GM18870 (cell line): ENCODE measurements at regions not wholly inside any gene's neighbourhood (a gene's known extent, or its start where the extent isn't known, plus 50 kb on each side); places are given as distances from the start of the nearest gene placed in this dataset.
"Not testable (repeated sequence)": the region's sequence is repeated elsewhere in the genome, so short reads cannot be mapped to it uniquely, and the experiment has no call there.

Source experiments
- ATAC-seq: cut with Tn5 transposase; IDR thresholded peaks from one replicate; pipeline ENCODE4 v1.9.1; 2021; ENCODE audit warnings: moderate library complexity; ENCODE audit not compliant: unreplicated experiment

DNA sequence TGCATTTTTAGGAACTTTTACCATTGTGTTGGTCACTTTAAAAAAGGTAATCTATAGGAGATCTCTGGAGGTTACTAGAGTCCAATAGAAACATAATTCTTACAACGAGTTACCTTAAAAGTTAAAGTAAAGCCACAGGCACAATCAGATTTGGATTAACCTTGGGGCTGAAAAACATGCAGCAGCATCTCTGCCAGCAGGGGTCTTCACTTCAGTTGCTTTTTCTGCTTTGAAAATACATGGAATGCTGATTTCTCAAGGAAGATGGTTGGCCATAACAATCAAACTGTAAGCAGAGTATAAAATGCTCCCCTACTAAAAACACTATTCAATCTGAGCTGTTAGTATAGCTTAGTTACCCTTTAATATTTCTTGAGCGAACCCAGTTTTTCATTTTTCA is 1072.3 kb upstream of the PCDH10 start:
- ATAC-seq, result no peak

DNA sequence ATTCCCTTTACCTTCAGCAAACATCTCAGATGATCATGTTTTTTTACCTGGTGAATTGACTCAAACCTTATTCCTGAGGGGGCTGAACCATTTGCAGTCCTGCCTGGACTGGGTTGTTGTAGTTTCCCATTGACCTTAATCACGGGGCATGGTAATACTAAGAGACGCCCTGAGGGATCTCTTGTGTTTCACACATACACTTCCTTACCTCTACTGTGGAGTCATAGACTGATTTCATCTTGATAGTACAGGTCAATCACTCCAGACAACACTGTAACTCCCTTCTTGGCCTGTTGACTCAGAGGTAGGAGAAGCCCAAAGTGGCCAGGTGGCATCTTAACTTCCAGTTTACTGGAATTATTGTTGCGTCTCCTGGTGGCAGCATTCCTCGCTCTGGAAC is 1064.0 kb upstream of the PCDH10 start:
- ATAC-seq, result no peak

DNA sequence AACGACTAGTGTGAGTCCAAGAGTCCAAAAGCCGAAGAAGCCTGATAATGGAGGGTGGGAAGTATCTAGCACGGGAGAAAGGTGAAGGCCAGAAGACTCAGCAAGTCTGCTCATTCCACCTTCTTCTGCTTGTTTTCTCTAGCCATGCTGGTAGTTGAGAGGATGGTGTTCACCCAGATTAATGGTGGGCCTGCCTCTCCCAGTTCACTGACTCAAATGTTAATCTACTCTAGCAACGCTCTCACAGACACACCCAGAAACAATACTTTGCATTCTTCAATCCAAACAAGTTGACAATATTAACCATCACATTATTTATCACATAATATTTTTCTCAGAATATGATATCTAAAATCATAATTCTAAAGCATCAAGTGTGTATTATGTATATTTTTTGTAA is 1055.1 kb upstream of the PCDH10 start:
- no peak for ATAC-seq

DNA sequence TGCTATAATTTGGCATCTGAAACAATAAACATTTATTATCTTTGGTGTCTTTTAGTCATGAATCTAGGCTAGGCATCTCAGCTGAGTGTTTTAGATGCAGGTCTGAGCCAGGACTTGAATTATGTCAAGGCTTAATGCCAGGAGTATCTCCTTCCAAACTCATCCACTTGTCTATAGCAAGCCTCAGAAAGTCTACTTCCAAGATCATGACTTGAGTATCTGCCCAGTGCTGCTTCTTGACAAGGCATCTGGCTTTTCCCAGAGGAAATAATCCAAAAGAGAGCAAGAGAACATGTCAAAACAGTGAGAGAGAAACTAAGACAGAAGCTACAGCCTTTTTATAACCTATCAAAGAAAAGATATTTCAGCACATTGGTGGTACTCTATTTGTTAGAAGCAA is 1052.1 kb upstream of the PCDH10 start:
- no peak for ATAC-seq

- no peak for ATAC-seq
These were observed 1047.6 kb upstream of the PCDH10 start for GRCh38 chr4:132101526-132101925.

- ATAC-seq, result no peak
These were observed 1040.3 kb upstream of the PCDH10 start for GRCh38 chr4:132108784-132109183.

DNA sequence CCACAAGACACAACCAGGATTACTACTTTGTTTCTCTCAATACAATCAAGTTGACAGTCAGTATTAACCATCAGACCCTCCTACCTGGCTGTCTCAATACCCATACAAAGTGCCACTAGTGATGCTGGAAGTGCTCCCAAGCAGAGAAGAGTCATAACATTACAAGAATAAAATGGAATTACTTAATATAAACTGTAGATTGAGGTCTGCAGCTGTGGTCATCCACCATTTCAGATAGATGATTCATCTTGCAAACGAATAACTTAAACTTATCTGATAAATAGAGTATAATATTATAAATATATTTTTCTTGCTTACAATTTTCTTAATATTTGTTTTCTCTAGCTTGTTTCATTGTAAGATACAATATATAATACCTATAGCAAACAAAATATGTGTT is 1034.2 kb upstream of the PCDH10 start:
- no peak for ATAC-seq

- not testable (repeated sequence) for ATAC-seq
These were observed 1026.4 kb upstream of the PCDH10 start for GRCh38 chr4:132122741-132123140.

DNA sequence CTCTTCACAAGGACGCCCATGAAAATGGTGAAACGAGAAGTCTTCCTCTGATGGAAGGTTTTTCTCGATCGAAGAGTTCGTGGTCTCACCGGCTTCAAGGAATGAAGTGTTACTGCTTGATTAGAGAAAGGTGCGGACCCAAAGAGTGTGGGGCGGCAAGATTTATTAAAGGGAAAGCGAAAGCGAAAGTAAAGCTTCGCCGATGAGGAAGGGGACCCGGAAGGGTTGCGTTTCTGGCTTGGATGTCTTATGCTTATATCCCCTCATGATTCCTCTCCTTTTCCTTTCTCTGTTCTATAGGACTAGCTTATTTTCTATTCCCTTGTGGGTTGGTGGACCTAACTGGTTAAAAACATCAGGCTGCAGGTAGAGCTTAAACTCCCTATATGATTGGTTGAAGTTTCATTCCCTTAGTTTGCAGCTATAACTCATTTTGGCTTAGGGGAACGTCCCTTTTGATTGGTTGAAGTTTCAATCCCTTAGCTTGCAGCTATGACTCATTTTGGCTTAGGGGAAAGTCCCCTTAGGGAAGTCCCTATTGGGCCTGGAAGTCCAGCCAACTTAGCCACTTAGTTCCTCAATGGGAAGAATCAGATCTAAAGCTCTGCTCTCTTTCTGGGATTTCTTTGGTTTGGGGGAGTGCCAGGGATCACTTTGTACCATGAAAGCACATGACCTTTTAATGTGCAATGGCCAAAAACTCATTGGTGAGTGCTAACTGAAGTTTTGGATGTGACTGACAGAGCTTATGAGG is 1025.0 kb upstream of the PCDH10 start:
- peak; percentile 81 for ATAC-seq

DNA sequence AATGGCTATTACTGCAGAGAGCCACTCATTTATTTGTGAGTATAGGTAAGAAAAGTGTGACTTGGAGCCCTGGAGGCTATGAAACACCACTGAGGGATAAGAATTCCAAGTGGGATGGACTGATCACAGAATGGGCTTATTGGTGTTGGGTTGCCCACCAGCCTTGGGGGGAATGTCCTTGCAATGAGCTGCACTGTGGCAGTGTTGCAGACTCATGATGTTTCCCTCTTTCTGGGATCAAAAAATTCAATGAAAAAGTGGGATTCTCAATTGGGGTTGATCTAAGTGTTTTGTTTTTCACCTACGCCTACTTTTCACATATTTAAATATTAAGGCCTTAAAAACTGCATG is 1024.5 kb upstream of the PCDH10 start:
- no peak for ATAC-seq

DNA sequence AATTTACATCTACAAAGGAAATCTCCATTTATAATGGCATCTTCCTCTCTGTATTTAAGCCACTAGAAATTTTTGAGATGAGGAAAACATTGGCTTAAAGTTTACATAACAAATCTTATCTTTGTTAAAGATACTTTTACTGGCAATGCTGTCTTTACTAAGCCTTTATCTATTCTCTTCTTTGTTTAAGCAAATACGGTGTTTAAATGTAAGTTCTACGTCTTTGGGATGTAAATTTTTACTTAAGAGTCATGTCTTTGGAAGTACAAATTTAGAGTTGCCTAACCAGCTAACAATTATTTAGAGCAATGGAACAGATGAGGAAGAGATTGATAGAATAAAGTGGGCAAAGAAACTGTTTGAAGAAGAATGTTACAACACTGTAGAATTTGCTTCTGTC is 1024.0 kb upstream of the PCDH10 start:
- no peak for ATAC-seq

DNA sequence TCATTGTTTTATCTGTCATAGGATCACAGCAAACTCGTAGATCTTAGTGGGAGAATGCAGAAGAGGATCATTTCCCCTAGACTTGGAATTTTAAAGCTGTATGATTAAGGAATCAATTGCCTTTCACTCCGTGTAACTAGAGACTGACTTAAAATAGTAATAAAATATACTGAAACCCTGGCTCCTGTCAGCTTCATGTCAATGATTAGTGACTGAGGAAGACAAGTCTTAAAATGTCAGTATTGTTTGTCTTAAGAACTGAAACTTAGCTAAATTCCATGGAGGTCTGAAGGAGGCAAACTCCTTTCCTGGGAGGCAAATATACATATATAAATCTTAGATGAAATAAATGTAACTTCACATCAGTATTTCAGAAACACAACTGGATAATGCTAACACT is 1016.7 kb upstream of the PCDH10 start:
- ATAC-seq, result no peak

- no peak for ATAC-seq
These were observed 979.4 kb upstream of the PCDH10 start for GRCh38 chr4:132169660-132170059.

DNA sequence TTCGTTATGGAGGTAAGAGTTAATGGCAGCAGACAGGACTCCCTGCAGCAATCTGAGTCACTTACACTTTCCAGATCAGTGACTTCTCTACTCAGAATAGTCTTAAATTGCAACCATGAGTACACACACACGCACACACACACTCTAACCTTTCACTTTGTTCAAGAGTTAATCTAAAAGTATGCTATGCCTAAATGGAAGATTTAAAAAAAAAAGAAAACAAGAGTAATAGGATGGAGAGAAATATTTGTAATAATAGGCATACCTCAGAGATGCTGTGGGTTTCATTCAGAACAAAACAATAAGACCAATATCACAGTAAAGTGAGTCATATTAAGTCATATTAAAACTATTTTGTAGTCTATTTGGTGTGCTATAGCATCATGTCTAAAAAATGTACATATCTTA is 969.1 kb upstream of the PCDH10 start:
- ATAC-seq, result no peak

- no peak for ATAC-seq
These were observed 953.9 kb upstream of the PCDH10 start for GRCh38 chr4:132195176-132195575.

DNA sequence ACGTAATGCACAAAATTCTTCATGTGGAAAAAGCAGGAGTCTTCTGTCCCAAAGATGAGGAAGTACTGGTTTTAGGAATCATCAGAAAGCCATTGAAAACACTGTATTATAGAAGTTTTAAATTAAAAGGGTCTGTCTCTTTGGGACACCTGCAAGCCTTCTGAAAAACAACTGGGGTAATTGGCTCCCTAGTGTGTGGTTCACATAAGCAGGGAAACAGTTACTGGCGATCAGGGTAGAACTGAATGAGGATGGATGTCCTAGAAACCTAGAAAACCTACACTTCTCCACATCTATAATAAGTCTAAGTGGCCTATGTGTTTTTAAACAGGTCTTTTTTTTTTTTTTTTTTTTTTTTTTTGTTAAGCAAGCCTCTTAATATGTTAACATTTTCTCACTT is 945.5 kb upstream of the PCDH10 start:
- ATAC-seq, result no peak

DNA sequence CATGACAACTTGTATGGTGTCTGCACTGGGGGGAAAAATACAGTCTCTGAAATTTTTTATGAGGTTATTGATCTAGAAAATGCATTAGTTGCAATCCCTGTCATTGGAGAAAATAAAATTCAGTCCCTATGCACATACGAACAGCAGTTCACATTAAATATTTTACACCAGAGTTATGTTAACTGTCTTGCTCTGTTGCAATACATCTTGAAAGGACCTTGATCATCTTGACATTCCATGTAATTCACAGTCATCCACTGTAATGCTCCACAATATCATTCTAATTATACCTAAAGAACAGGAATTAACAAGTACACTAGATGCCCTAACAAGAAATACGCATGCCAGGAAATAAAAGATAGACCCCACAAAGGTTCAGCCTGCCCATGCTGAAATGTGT is 934.6 kb upstream of the PCDH10 start:
- ATAC-seq, result no peak

GRCh38 chr4:132218406-132218805 is 930.7 kb upstream of the PCDH10 start:
- no peak for ATAC-seq

DNA sequence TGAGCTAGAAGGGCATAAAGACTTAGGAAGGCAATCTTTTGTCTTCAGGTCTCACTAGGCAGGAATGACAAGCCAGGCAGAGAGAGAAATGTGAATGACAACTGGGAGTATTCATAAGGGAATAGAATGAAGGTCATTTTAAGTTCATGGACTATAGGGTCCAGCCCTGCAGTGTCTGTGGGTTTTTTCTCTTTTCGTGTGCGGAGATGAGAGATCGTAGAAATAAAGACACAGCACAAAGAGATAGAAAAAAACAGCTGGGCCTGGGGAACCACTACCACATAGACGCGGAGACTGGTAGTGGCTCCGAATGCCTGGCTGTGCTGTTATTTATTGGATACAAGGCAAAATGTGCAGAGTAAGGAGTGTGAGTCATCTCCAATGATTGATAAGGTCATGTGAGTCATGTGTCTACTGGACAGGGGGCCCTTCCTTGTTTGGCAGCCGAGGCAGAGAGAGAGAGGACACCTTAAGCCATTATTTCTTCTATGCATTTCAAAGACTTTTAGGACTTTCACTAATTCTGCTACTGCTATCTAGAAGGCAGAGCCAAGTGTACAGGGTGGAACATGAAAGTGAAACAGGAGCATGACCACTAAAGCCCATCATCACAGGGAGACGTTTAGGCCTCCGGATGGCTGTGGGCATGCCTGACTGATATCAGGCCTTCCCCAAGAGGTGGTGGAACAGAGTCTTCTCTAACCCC is 921.8 kb upstream of the PCDH10 start:
- no peak for ATAC-seq

DNA sequence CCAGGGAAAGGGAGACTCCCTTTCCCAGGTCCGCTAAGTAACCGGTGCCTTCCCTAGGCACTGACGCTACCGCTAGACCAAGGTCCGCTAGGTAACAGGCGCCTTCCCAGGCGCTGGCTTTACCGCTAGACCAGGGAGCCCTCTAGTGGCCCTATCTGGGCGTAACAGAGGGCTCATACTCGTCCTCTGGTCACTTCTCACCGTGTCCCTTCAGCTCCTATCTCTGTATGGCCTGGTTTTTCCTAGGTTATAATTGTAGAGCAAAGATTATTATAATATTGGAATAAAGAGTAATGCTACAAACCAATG is 921.3 kb upstream of the PCDH10 start:
- not testable (repeated sequence) for ATAC-seq

- no peak for ATAC-seq
These were observed 920.4 kb upstream of the PCDH10 start for GRCh38 chr4:132228676-132229075.

GRCh38 chr4:132230025-132230424 is 919.1 kb upstream of the PCDH10 start:
- ATAC-seq, result no peak

GRCh38 chr4:132238697-132239096 is 910.4 kb upstream of the PCDH10 start:
- no peak for ATAC-seq
